ENCODE measurements at regions not wholly inside any gene's neighbourhood (a gene's known extent, or its start where the extent isn't known, plus 50 kb on each side); places are given as distances from the start of the nearest gene placed in this dataset.

- TF ChIP-seq RAD21 (conservative IDR thresholded peaks at IDR 0.05 in 1 of 2, IDR thresholded peaks at IDR 0.05 in 1 of 2), result no peak
- no peak for TF ChIP-seq CTCF (IDR thresholded peaks at IDR 0.05)
- no peak for TF ChIP-seq MAFK (IDR thresholded peaks at IDR 0.05; ENCODE audit: partially characterized antibody)
- TF ChIP-seq MAX (IDR thresholded peaks at IDR 0.05), result no peak
- no peak for TF ChIP-seq MAZ (IDR thresholded peaks at IDR 0.05; ENCODE audit: borderline replicate concordance, low read depth, low read length)
- no peak for TF ChIP-seq RCOR1 (IDR thresholded peaks at IDR 0.05; ENCODE audit: low read depth, low read length)
- TF ChIP-seq MYC (IDR thresholded peaks at IDR 0.05; ENCODE audit: borderline replicate concordance, low read length), result no peak
- no peak for TF ChIP-seq EP300 (IDR thresholded peaks at IDR 0.05)
- TF ChIP-seq ELK1 (IDR thresholded peaks at IDR 0.05; ENCODE audit: low read depth, low read length), result no peak
Measured at GRCh38 chr7:124168616-124169015, 135.7 kb upstream of the TMEM229A start.

Measured in A549 (cell line).